Panc1 (cell line): ENCODE measurements at regions not wholly inside any gene's neighbourhood (a gene's known extent, or its start where the extent isn't known, plus 50 kb on each side); places are given as distances from the start of the nearest gene placed in this dataset.

Experiments
- ATAC-seq: fragments of 200-7000 bp; cut with Tn5 transposase; 2 replicates; pipeline ENCODE4 v1.9.1; 2020; ENCODE audit warnings: mild to moderate bottlenecking, moderate library complexity
- BruUV-seq: library from RNA; stranded (reverse); fragments of 400-500 nt; replicated peaks from 2 replicates; lab custom pipeline; 2021; lab: Mats Ljungman, UMichigan
- CTCF ChIA-PET: fragments of 300-600 bp; sonication (Branson Sonifier 250); formaldehyde crosslinking; loops from one replicate; lab custom pipeline; 2022; ENCODE audit warnings: antibody characterized with exemption; lab: Charles Lee
- POLR2A ChIA-PET: fragments of 300-600 bp; sonication (Branson Sonifier 250); formaldehyde crosslinking; loops from one replicate; lab custom pipeline; 2022; ENCODE audit warnings: antibody characterized with exemption; lab: Charles Lee
- DNase-seq: peaks from one replicate; pipeline ENCODE4 v3.0.0-alpha.2; 2010; ENCODE audit warnings: low read depth, low spot score
- H3K27ac ChIP-seq: 2 replicates; pipeline ENCODE4 v1.5.1; 2011; ENCODE audit warnings: mild to moderate bottlenecking, low read length, inconsistent platforms
- H3K27me3 ChIP-seq: fragments of 200-500 bp; sonication (Bioruptor generic); 2 replicates; pipeline ENCODE4 v1.6.0; 2014; ENCODE audit warnings: low read length, inconsistent platforms; ENCODE audit not compliant: control insufficient read depth, insufficient read depth
- H3K36me3 ChIP-seq: fragments of 200-500 bp; sonication (Bioruptor generic); 2 replicates; pipeline ENCODE4 v1.5.1; 2014; ENCODE audit warnings: inconsistent platforms, mild to moderate bottlenecking, low read length, moderate library complexity; ENCODE audit not compliant: control insufficient read depth, insufficient read depth
- H3K4me1 ChIP-seq: 2 replicates; pipeline ENCODE4 v1.5.1; 2011; ENCODE audit warnings: inconsistent platforms, mild to moderate bottlenecking, low read length, moderate library complexity; ENCODE audit not compliant: control insufficient read depth, insufficient read depth
- H3K4me3 ChIP-seq, 2 experiments: 2 replicates each; pipeline ENCODE4 v1.5.1; 2011 to 2012; ENCODE audit warnings: low read depth in 2 of 2, low read length in 2 of 2, mild to moderate bottlenecking in 2 of 2, inconsistent platforms in 1 of 2, moderate library complexity in 1 of 2
- H3K9me3 ChIP-seq: fragments of 200-500 bp; sonication (Bioruptor generic); 2 replicates; pipeline ENCODE4 v1.5.1; 2014; ENCODE audit warnings: low read depth, mild to moderate bottlenecking, inconsistent platforms, low read length, moderate library complexity; ENCODE audit not compliant: control insufficient read depth, insufficient read depth
- CTCF ChIP-seq: fragments of 450-650 bp; IDR thresholded peaks from 2 replicates; pipeline ENCODE4 v1.5.1; 2017; ENCODE audit warnings: mild to moderate bottlenecking
- POLR2AphosphoS5 ChIP-seq: IDR thresholded peaks from 2 replicates; pipeline ENCODE4 v1.6.1; 2012; ENCODE audit warnings: mild to moderate bottlenecking, low read depth, low read length, moderate library complexity
- REST ChIP-seq, 2 experiments: IDR thresholded peaks; 2 replicates each; pipeline ENCODE4 v1.6.1; 2011 to 2012; ENCODE audit warnings: low read depth in 2 of 2, control low read depth in 1 of 2, low read length in 1 of 2, mild to moderate bottlenecking in 1 of 2, moderate library complexity in 1 of 2; ENCODE audit not compliant: insufficient read depth in 1 of 2
- SIN3A ChIP-seq: IDR thresholded peaks from 2 replicates; pipeline ENCODE4 v1.6.1; 2012; ENCODE audit warnings: low read depth, mild to moderate bottlenecking, low read length, moderate library complexity, borderline replicate concordance; ENCODE audit not compliant: insufficient read depth
- TCF7L2 ChIP-seq: IDR thresholded peaks from 2 replicates; pipeline ENCODE4 v1.6.1; 2011; ENCODE audit warnings: mild to moderate bottlenecking, low read depth, low read length, inconsistent platforms
- in situ Hi-C: cut with HindIII; loops from 2 replicates; pipeline ENCODE4 v1.10.0; 2016; ENCODE audit warnings: low sequenced_read_pairs, low pct_unique_long_range_greater_than_20kb
- intact Hi-C: fragments of 100-400 bp; cut with micrococcal nuclease; formaldehyde crosslinking; loops from one replicate; pipeline ENCODE4 v1.10.0; 2022; ENCODE audit not compliant: unreplicated experiment

- ChIA-PET POLR2A (no interaction called here), CTCF (no interaction called here)
- H3K9me3 ChIP-seq: no peaks in the 10 kb centered on the region
- H3K4me3 ChIP-seq: no peak overlapping the region
- H3K27ac ChIP-seq: no peak overlapping the region
- H3K27me3 ChIP-seq: no peaks in the 10 kb centered on the region
- DNase-seq: no peak
- TF ChIP-seq REST (IDR thresholded peaks at IDR 0.05; ENCODE audit: insufficient read depth in 1 of 2, low read depth in 2 of 2, low read length in 1 of 2) (no peak), SIN3A (no peak), POLR2AphosphoS5 (no peak), CTCF (no peak), TCF7L2 (no peak)
- ATAC-seq: no peak
- no peaks in the 10 kb centered on the region for H3K36me3 ChIP-seq
- no TSS peak for BruUV-seq
- in situ Hi-C loops (no loop called here), intact Hi-C loops (no loop called here)
- H3K4me1 ChIP-seq: no peaks in the 10 kb centered on the region
These were observed 68.0 kb upstream of the NETO1 start for GRCh38 chr18:72935744-72936143.

- H3K4me3 ChIP-seq: no peak overlapping the region
- ChIA-PET POLR2A (no interaction called here), CTCF (no interaction called here)
- H3K27ac ChIP-seq: no peak overlapping the region
- in situ Hi-C loops (no loop called here), intact Hi-C loops (no loop called here)
- DNase-seq: no peak
- no TSS peak for BruUV-seq
- no peaks in the 10 kb centered on the region for H3K36me3 ChIP-seq
- no peaks in the 10 kb centered on the region for H3K9me3 ChIP-seq
- no peak for ATAC-seq
- H3K27me3 ChIP-seq: no peaks in the 10 kb centered on the region
- TF ChIP-seq SIN3A (no peak), TCF7L2 (no peak)
- no peaks in the 10 kb centered on the region for H3K4me1 ChIP-seq
These were observed 55.1 kb upstream of the NETO1 start for GRCh38 chr18:72922895-72923294.
